GM18511 (cell line): ENCODE measurements at regions not wholly inside any gene's neighbourhood (a gene's known extent, or its start where the extent isn't known, plus 50 kb on each side); places are given as distances from the start of the nearest gene placed in this dataset.
"Not testable (repeated sequence)": the region's sequence is repeated elsewhere in the genome, so short reads cannot be mapped to it uniquely, and the experiment has no call there.

Source experiments
- ATAC-seq: cut with Tn5 transposase; IDR thresholded peaks from one replicate; pipeline ENCODE4 v1.9.1; 2021; ENCODE audit warnings: mild to moderate bottlenecking, moderate library complexity; ENCODE audit not compliant: unreplicated experiment

- no peak for ATAC-seq
Observed at GRCh38 chr2:43149482-43150107, 76.8 kb downstream of the ZFP36L2 start.

GRCh38 chr2:43146083-43146482 lies 80.3 kb downstream of the ZFP36L2 start:
- ATAC-seq, result no peak

GRCh38 chr2:43144263-43144662 lies 82.1 kb downstream of the ZFP36L2 start:
- no peak for ATAC-seq

GRCh38 chr2:43143756-43144155 lies 82.7 kb downstream of the ZFP36L2 start:
- no peak for ATAC-seq

- ATAC-seq, result no peak
Observed at GRCh38 chr2:43142921-43143438, 83.4 kb downstream of the ZFP36L2 start.

GRCh38 chr2:43141636-43142151 lies 84.7 kb downstream of the ZFP36L2 start:
- not testable (repeated sequence) for ATAC-seq

- ATAC-seq, result no peak
Observed at GRCh38 chr2:43139996-43140621, 86.3 kb downstream of the ZFP36L2 start.

GRCh38 chr2:43139501-43139900 lies 86.9 kb downstream of the ZFP36L2 start:
- no peak for ATAC-seq

GRCh38 chr2:43138441-43138840 lies 88.0 kb downstream of the ZFP36L2 start:
- ATAC-seq, result no peak

GRCh38 chr2:43136876-43137275 lies 89.5 kb downstream of the ZFP36L2 start:
- no peak for ATAC-seq

GRCh38 chr2:43136011-43136799 lies 90.2 kb downstream of the ZFP36L2 start:
- no peak for ATAC-seq

- no peak for ATAC-seq
Observed at GRCh38 chr2:43135583-43135982, 90.8 kb downstream of the ZFP36L2 start.

- ATAC-seq, result no peak
Observed at GRCh38 chr2:43134571-43134889, 91.9 kb downstream of the ZFP36L2 start.

- ATAC-seq, result no peak
Observed at GRCh38 chr2:43133708-43134570, 92.5 kb downstream of the ZFP36L2 start.

GRCh38 chr2:43133336-43133707 lies 93.1 kb downstream of the ZFP36L2 start:
- no peak for ATAC-seq

- no peak for ATAC-seq
Observed at GRCh38 chr2:43132683-43133301, 93.6 kb downstream of the ZFP36L2 start.

- ATAC-seq, result no peak
Observed at GRCh38 chr2:43131890-43132682, 94.3 kb downstream of the ZFP36L2 start.

- peak; percentile 60 for ATAC-seq
Observed at GRCh38 chr2:43131051-43131889, 95.1 kb downstream of the ZFP36L2 start.

GRCh38 chr2:43130548-43130875 lies 95.9 kb downstream of the ZFP36L2 start:
- ATAC-seq, result no peak
